Thymus (tissue), 11 donors: ENCODE measurements at regions not wholly inside any gene's neighbourhood (a gene's known extent, or its start where the extent isn't known, plus 50 kb on each side); places are given as distances from the start of the nearest gene placed in this dataset.

Experiments
- DNase-seq, 9 donors: peaks; one replicate each; pipeline ENCODE4 v3.0.0-alpha.2; 2013; ENCODE audit warnings: low spot score in 9 of 9, low read depth in 6 of 9, missing footprints in 1 of 9
- H3K27ac ChIP-seq, 2 donors: one replicate each; pipeline ENCODE4 v1.5.1; 2013; ENCODE audit warnings: control low read depth in 1 of 2, low read depth in 1 of 2, low read length in 1 of 2, mild to moderate bottlenecking in 1 of 2, moderate library complexity in 1 of 2
- H3K27me3 ChIP-seq, 2 donors: one replicate each; pipeline ENCODE4 v1.5.1; 2013; ENCODE audit warnings: low read length in 1 of 2; ENCODE audit not compliant: control insufficient read depth in 2 of 2, insufficient read depth in 1 of 2
- H3K36me3 ChIP-seq, 2 donors: one replicate each; pipeline ENCODE4 v1.5.1; 2013; ENCODE audit warnings: low read length in 1 of 2, mild to moderate bottlenecking in 1 of 2, moderate library complexity in 1 of 2; ENCODE audit not compliant: control insufficient read depth in 2 of 2, insufficient read depth in 2 of 2
- H3K4me1 ChIP-seq, 2 donors: one replicate each; pipeline ENCODE4 v1.5.1; 2013; ENCODE audit warnings: low read length in 2 of 2; ENCODE audit not compliant: control insufficient read depth in 2 of 2, insufficient read depth in 2 of 2
- H3K4me3 ChIP-seq, 2 donors: one replicate each; pipeline ENCODE4 v1.5.1; 2013; ENCODE audit warnings: low read length in 2 of 2, control low read depth in 1 of 2, mild to moderate bottlenecking in 1 of 2
- H3K9me3 ChIP-seq, 2 donors: one replicate each; pipeline ENCODE4 v1.5.1; 2013; ENCODE audit warnings: low read length in 1 of 2, mild to moderate bottlenecking in 1 of 2; ENCODE audit not compliant: control insufficient read depth in 2 of 2, insufficient read depth in 1 of 2
- WGBS: extraction: QIAGEN DNeasy Blood & Tissue Kit; methylation state at CpG from one replicate; pipeline ENCODE4 v1.1.7; 2013; 5-methylcytosine and 5-hydroxymethylcytosine counted together
- donor health status: healthy.

DNA sequence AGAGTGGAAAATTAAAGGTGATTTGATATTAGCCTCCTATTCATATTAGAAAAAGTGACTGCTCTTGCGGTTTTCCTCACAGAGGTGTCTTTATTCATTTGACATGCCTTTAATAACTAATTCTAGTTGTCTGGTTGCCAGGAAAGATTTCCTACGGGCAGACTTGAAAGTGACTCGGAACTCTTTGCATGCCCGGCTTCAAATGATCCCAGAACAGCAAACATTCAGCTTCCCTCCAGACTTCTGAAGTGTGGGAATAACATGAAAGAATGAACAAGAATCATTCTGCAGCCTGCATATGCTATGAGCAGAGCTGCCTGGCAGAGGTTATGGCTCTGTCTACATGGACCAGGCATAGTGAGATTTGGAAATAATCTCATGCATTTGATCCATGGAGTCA, 89.6 kb upstream of the PKDCC start:
- H3K4me1 ChIP-seq = peaks cover 0 to 6% of the 10 kb centered on the region in 2 donors
- H3K27me3 ChIP-seq = no peaks in the 10 kb centered on the region
- H3K9me3 ChIP-seq = no peaks in the 10 kb centered on the region
- no peak overlapping the region for H3K4me3 ChIP-seq
- 92% methylated on average over 4 of the region's 4 CpGs for WGBS
- H3K36me3 ChIP-seq = no peaks in the 10 kb centered on the region
- no peak overlapping the region for H3K27ac ChIP-seq
- no peak for DNase-seq

DNA sequence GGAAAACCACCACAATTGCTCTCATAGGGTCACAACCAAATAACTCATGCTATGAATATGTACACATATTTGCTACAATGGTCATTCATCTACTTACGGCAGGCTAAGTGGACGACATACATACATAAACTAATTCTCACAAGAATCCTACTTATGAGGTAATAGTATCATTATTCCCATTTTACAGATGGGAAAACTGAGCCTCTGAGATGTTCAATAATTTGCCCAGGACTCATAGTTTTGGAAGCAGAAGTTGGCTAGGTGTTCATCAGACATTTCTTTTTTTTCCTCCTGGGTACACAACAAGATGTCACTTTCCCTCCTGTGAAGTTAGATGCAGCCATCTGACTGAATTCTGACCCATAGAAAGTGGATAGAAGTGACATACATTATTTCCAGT, 89.0 kb upstream of the PKDCC start:
- no peaks in the 10 kb centered on the region for H3K36me3 ChIP-seq
- 95% methylated on average over 2 of the region's 2 CpGs for WGBS
- no peak overlapping the region for H3K27ac ChIP-seq
- no peaks in the 10 kb centered on the region for H3K9me3 ChIP-seq
- no peak overlapping the region for H3K4me3 ChIP-seq
- peaks cover 0 to 9% of the 10 kb centered on the region in 2 donors for H3K4me1 ChIP-seq
- H3K27me3 ChIP-seq = no peaks in the 10 kb centered on the region
- no peak for DNase-seq

GRCh38 chr2:41959760-41960159, 88.1 kb upstream of the PKDCC start:
- Histone ChIP-seq H3K27ac (no peak overlapping the region), H3K4me1 (peaks cover 0 to 17% of the 10 kb centered on the region in 2 donors), H3K27me3 (no peaks in the 10 kb centered on the region), H3K36me3 (no peaks in the 10 kb centered on the region), H3K9me3 (no peaks in the 10 kb centered on the region), H3K4me3 (no peak overlapping the region)
- DNase-seq = no peak
- 96% methylated on average over 2 of the region's 2 CpGs for WGBS

DNA sequence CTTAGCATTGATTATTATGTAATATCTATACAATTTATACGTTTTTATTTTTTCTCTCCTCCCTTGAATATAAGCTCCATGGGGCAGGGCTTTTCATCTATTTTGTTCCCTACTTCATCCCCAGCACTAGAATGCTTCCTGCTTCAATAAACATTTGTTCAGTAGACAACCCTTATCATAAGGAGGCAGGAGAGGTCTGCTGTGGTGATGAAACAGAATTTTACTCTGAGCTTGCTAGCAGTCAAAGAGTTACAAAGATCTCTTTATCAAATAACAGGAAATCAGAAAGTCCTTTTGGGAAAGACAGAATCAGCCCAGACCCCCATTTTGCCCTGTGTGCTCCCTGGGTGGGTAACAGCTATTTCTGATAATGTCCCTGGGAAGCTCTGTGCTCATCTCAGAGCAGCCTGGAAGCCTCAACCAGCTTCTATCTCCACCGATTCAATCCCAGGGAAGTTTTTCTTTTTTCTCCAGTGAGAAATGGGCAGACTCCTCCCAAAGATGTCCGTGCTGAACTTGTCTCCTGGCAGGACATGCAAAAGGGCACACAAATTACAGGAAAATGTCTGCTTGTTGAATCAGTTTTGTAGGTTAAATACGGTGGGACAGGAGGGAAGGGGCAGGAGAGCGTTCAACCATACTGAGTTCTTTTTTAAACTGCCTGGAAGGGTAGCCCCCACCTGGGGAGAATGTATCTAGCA, 84.7 kb upstream of the PKDCC start:
- Histone ChIP-seq H3K4me3 (no peak overlapping the region), H3K27ac (no peak overlapping the region), H3K27me3 (no peaks in the 10 kb centered on the region), H3K9me3 (no peaks in the 10 kb centered on the region), H3K36me3 (no peaks in the 10 kb centered on the region), H3K4me1 (peaks cover 0 to 44% of the 10 kb centered on the region in 2 donors)
- no peak for DNase-seq
- WGBS = 93% methylated on average over 5 of the region's 5 CpGs

- DNase-seq = no peak
- Histone ChIP-seq H3K27me3 (no peaks in the 10 kb centered on the region), H3K4me3 (no peak overlapping the region), H3K4me1 (peaks cover 0 to 48% of the 10 kb centered on the region in 2 donors), H3K36me3 (no peaks in the 10 kb centered on the region), H3K27ac (peak overlapping the region in 1 of 2 donors; percentile 7), H3K9me3 (no peaks in the 10 kb centered on the region)
- 93% methylated on average over 10 of the region's 10 CpGs for WGBS
Measured at GRCh38 chr2:41963661-41964525, 83.9 kb upstream of the PKDCC start.

DNA sequence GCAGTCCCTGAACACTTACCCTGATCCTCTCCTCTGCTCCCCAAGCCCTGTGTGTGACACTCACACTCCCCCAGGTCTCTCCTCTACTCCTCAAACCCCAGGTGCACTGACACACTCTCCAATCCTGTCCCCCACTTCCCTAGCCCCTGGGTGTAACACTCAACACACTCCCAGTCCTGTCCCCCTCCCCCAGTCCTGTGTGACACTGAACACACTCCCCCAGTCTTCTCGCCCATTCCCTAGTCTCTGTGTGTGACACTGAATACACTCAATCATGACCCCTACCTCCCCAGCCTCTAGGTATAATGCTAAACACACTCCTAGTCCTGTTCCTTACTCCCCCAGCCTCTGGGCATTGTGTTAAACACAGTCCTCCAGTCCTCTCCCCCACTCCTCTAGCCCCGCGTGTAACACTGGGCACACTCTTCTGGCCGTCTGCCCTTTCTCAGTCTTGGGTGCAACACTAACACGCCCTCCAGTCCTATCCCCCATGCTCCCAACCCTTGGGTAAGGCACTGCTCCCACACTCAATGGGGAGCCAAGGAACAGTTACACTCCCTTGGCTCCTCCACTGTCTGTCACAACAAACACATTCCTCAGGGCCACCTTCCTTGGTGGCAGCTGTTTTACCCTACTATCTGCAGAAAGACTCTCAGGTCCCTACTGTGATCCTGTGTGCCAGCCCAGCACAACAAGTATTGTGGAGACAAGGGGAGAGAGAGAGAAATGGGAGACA, 82.5 kb upstream of the PKDCC start:
- DNase-seq = no peak
- WGBS = 93% methylated on average over 5 of the region's 5 CpGs
- H3K4me1 ChIP-seq = peaks cover 0 to 48% of the 10 kb centered on the region in 2 donors
- H3K36me3 ChIP-seq = no peaks in the 10 kb centered on the region
- no peak overlapping the region for H3K27ac ChIP-seq
- no peak overlapping the region for H3K4me3 ChIP-seq
- no peaks in the 10 kb centered on the region for H3K9me3 ChIP-seq
- H3K27me3 ChIP-seq = no peaks in the 10 kb centered on the region

GRCh38 chr2:41965909-41966295, 81.9 kb upstream of the PKDCC start:
- Histone ChIP-seq H3K4me1 (peaks cover 0 to 49% of the 10 kb centered on the region in 2 donors), H3K27ac (peak overlapping the region in 1 of 2 donors; percentile 66), H3K27me3 (no peaks in the 10 kb centered on the region), H3K36me3 (no peaks in the 10 kb centered on the region), H3K4me3 (no peak overlapping the region), H3K9me3 (no peaks in the 10 kb centered on the region)
- 80% methylated on average over 2 of the region's 2 CpGs for WGBS
- DNase-seq = no peak

GRCh38 chr2:41966431-41966893, 81.4 kb upstream of the PKDCC start:
- peak in 2 of 9 donors; percentile 13 to 23 for DNase-seq
- Histone ChIP-seq H3K4me3 (no peak overlapping the region), H3K27me3 (no peaks in the 10 kb centered on the region), H3K27ac (peak overlapping the region; percentile 62 to 69), H3K9me3 (no peaks in the 10 kb centered on the region), H3K4me1 (peaks cover 0 to 49% of the 10 kb centered on the region in 2 donors), H3K36me3 (no peaks in the 10 kb centered on the region)
- 92% methylated on average over 10 of the region's 10 CpGs for WGBS

GRCh38 chr2:41966920-41967319, 80.9 kb upstream of the PKDCC start:
- Histone ChIP-seq H3K27me3 (no peaks in the 10 kb centered on the region), H3K4me3 (no peak overlapping the region), H3K36me3 (no peaks in the 10 kb centered on the region), H3K4me1 (peaks cover 0 to 49% of the 10 kb centered on the region in 2 donors), H3K27ac (peak overlapping the region; percentile 62 to 69), H3K9me3 (no peaks in the 10 kb centered on the region)
- no peak for DNase-seq
- WGBS = 93% methylated on average over 8 of the region's 8 CpGs
